PC-9 (cell line): ENCODE measurements at regions not wholly inside any gene's neighbourhood (a gene's known extent, or its start where the extent isn't known, plus 50 kb on each side); places are given as distances from the start of the nearest gene placed in this dataset.

ENCODE experiments used
- BruUV-seq: library from RNA; stranded (reverse); fragments of 400-500 nt; replicated peaks from 2 replicates; lab custom pipeline; 2021; lab: Mats Ljungman, UMichigan
- CTCF ChIA-PET: fragments of 300-600 bp; sonication (Branson Sonifier 250); formaldehyde crosslinking; loops from one replicate; lab custom pipeline; 2022; ENCODE audit warnings: antibody characterized with exemption; lab: Charles Lee
- POLR2A ChIA-PET: fragments of 300-600 bp; sonication (Branson Sonifier 250); formaldehyde crosslinking; loops from one replicate; lab custom pipeline; 2022; ENCODE audit warnings: antibody characterized with exemption; ENCODE audit not compliant: unreplicated experiment; lab: Charles Lee
- DNase-seq, 2 experiments: peaks; one replicate each; pipeline versions ENCODE4 v3.0.0 to v3.0.0-alpha.2; 2015 to 2022; ENCODE audit warnings: mixed read lengths in 1 of 2
- H2AFZ ChIP-seq: fragments of 200-600 bp; sonication (generic); 2 replicates; pipeline ENCODE4 v1.8.1; 2017; ENCODE audit warnings: antibody characterized with exemption
- H3F3A ChIP-seq: fragments of 200-600 bp; sonication (generic); 2 replicates; pipeline ENCODE4 v1.8.1; 2017; ENCODE audit warnings: antibody characterized with exemption, mild to moderate bottlenecking, low read depth; ENCODE audit not compliant: insufficient read depth
- H3K27ac ChIP-seq: fragments of 200-600 bp; sonication (generic); 2 replicates; pipeline ENCODE4 v1.6.1; 2016; ENCODE audit warnings: mixed run types
- H3K27me3 ChIP-seq: fragments of 200-600 bp; sonication (generic); 2 replicates; pipeline ENCODE4 v1.6.1; 2016; ENCODE audit warnings: low read depth, mixed run types; ENCODE audit not compliant: insufficient read depth
- H3K36me3 ChIP-seq: fragments of 200-600 bp; sonication (generic); 2 replicates; pipeline ENCODE4 v1.6.1; 2016; ENCODE audit warnings: low read depth, mixed run types
- H3K4me1 ChIP-seq: fragments of 200-600 bp; sonication (generic); replicated peaks from 2 replicates; pipeline ENCODE4 v1.6.1; 2016; ENCODE audit warnings: mixed run types; ENCODE audit not compliant: insufficient read depth
- H3K4me2 ChIP-seq: fragments of 200-600 bp; sonication (generic); 2 replicates; pipeline ENCODE4 v1.6.1; 2017; ENCODE audit warnings: mixed run types
- H3K4me3 ChIP-seq: fragments of 200-600 bp; sonication (generic); 2 replicates; pipeline ENCODE4 v1.6.1; 2016; ENCODE audit warnings: mixed run types
- H3K79me2 ChIP-seq: fragments of 200-600 bp; sonication (generic); 2 replicates; pipeline ENCODE4 v1.6.1; 2017; ENCODE audit warnings: low read depth, mixed run types
- H3K9me2 ChIP-seq: fragments of 200-600 bp; sonication (generic); 2 replicates; pipeline ENCODE4 v1.8.1; 2017; ENCODE audit warnings: mild to moderate bottlenecking; ENCODE audit not compliant: insufficient read depth
- H3K9me3 ChIP-seq: fragments of 200-600 bp; sonication (generic); 2 replicates; pipeline ENCODE4 v1.8.1; 2016; ENCODE audit warnings: low read depth; ENCODE audit not compliant: insufficient read depth
- H4K20me1 ChIP-seq: fragments of 200-600 bp; sonication (generic); 2 replicates; pipeline ENCODE4 v1.8.1; 2017; ENCODE audit not compliant: insufficient read depth
- EZH2 ChIP-seq: fragments of 200-600 bp; sonication (generic); IDR thresholded peaks from 2 replicates; pipeline ENCODE4 v1.8.0; 2017; ENCODE audit warnings: antibody characterized with exemption, low read depth
- intact Hi-C: fragments of 100-400 bp; cut with micrococcal nuclease; formaldehyde crosslinking; loops from one replicate; pipeline ENCODE4 v1.10.0; 2022; ENCODE audit not compliant: unreplicated experiment
- TF ChIP-seq, protein P1 (sequence below): fragments of 200-600 bp; sonication (generic); conservative IDR thresholded peaks from 2 replicates; pipeline ENCODE4 v1.6.1; 2017; ENCODE audit warnings: mixed run types, antibody characterized with exemption, mild to moderate bottlenecking, moderate library complexity

- ChIA-PET CTCF (no interaction called here), POLR2A (no interaction called here)
- no peak overlapping the region for H3K4me3 ChIP-seq
- no peaks in the 10 kb centered on the region for H3K9me3 ChIP-seq
- no peaks in the 10 kb centered on the region for H3K79me2 ChIP-seq
- no peaks in the 10 kb centered on the region; the same call in 1 of the 2 replicates for H3F3A ChIP-seq
- H3K4me2 ChIP-seq: no peak overlapping the region
- no TSS peak for BruUV-seq
- TF ChIP-seq, protein P1, sequence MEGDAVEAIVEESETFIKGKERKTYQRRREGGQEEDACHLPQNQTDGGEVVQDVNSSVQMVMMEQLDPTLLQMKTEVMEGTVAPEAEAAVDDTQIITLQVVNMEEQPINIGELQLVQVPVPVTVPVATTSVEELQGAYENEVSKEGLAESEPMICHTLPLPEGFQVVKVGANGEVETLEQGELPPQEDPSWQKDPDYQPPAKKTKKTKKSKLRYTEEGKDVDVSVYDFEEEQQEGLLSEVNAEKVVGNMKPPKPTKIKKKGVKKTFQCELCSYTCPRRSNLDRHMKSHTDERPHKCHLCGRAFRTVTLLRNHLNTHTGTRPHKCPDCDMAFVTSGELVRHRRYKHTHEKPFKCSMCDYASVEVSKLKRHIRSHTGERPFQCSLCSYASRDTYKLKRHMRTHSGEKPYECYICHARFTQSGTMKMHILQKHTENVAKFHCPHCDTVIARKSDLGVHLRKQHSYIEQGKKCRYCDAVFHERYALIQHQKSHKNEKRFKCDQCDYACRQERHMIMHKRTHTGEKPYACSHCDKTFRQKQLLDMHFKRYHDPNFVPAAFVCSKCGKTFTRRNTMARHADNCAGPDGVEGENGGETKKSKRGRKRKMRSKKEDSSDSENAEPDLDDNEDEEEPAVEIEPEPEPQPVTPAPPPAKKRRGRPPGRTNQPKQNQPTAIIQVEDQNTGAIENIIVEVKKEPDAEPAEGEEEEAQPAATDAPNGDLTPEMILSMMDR: no peak
- TF ChIP-seq EZH2: no peak
- no peaks in the 10 kb centered on the region for H3K36me3 ChIP-seq
- H3K4me1 ChIP-seq: peaks cover under 1% of the 10 kb centered on the region; the same call in 1 of the 2 replicates
- H3K27ac ChIP-seq: no peak overlapping the region
- intact Hi-C loops: no loop called here
- no peaks in the 10 kb centered on the region for H3K27me3 ChIP-seq
- no peaks in the 10 kb centered on the region for H4K20me1 ChIP-seq
- H3K9me2 ChIP-seq: no peaks in the 10 kb centered on the region
- H2AFZ ChIP-seq: no peak overlapping the region
- DNase-seq: no peak
These were observed 653.7 kb downstream of the TFAP2A start for GRCh38 chr6:9761220-9761619.

DNA sequence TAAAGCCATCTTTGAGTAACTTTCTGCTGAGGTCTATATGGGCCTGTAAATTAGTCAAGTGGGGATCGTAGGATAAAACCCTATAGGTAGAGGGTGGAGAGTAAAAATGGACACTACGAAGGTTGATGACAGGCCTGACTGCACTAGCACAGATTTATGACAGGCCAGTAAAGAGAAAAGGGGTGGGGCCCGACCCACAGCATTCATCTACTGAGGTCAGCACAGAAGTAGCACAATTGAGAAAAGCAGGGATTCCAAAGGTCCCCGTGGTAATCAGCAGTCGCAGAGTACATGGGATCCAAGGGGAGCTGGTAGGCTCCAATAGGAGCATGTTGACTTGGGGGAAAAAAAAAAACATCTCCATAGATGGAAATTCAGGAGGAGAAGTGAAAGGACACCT lies 660.4 kb downstream of the TFAP2A start:
- Histone ChIP-seq H3K9me2 (no peaks in the 10 kb centered on the region), H3K4me3 (no peak overlapping the region), H3K27ac (no peak overlapping the region), H4K20me1 (no peaks in the 10 kb centered on the region), H3K4me2 (no peak overlapping the region), H3K9me3 (no peaks in the 10 kb centered on the region), H3K79me2 (no peaks in the 10 kb centered on the region), H3K36me3 (no peaks in the 10 kb centered on the region), H3K4me1 (no peaks in the 10 kb centered on the region), H3F3A (no peaks in the 10 kb centered on the region), H2AFZ (no peak overlapping the region), H3K27me3 (no peaks in the 10 kb centered on the region)
- ChIA-PET CTCF (no interaction called here), POLR2A (interaction anchor here (0.6 kb wide), 1 partner anchor 12 kb away, joined by 6 read pairs; no protein-coding TSS in a partner anchor)
- no peak for DNase-seq
- no TSS peak for BruUV-seq
- TF ChIP-seq EZH2: no peak
- TF ChIP-seq, protein P1: no peak
- intact Hi-C loops: no loop called here

- H3K9me2 ChIP-seq: no peaks in the 10 kb centered on the region
- no peak overlapping the region for H3K4me3 ChIP-seq
- H2AFZ ChIP-seq: no peak overlapping the region
- no peak overlapping the region for H3K27ac ChIP-seq
- H3F3A ChIP-seq: no peaks in the 10 kb centered on the region
- ChIA-PET CTCF (no interaction called here), POLR2A (no interaction called here)
- DNase-seq: no peak
- intact Hi-C loops: no loop called here
- no peaks in the 10 kb centered on the region for H3K9me3 ChIP-seq
- H3K79me2 ChIP-seq: no peaks in the 10 kb centered on the region
- no peak for TF ChIP-seq EZH2
- TF ChIP-seq, protein P1: no peak
- BruUV-seq: no TSS peak
- no peaks in the 10 kb centered on the region for H3K36me3 ChIP-seq
- H4K20me1 ChIP-seq: no peaks in the 10 kb centered on the region
- H3K27me3 ChIP-seq: no peaks in the 10 kb centered on the region
- H3K4me2 ChIP-seq: no peak overlapping the region
- H3K4me1 ChIP-seq: no peaks in the 10 kb centered on the region
These were observed 668.9 kb downstream of the TFAP2A start for GRCh38 chr6:9745966-9746365.
